SU-DHL-6 (cell line): ENCODE measurements at regions not wholly inside any gene's neighbourhood (a gene's known extent, or its start where the extent isn't known, plus 50 kb on each side); places are given as distances from the start of the nearest gene placed in this dataset.

Experiments used
- EZH2phosphoT487 ChIP-seq: fragments of 200-600 bp; sonication (generic), shearing (Covaris generic); conservative IDR thresholded peaks from 2 replicates; pipeline ENCODE4 v1.6.1; 2018; ENCODE audit warnings: mild to moderate bottlenecking, antibody characterized with exemption, low read length, moderate library complexity, mixed read lengths
- TF ChIP-seq, protein P1 (sequence below): fragments of 200-600 bp; sonication (generic); IDR thresholded peaks from one replicate; pipeline ENCODE4 v1.5.1; 2017; ENCODE audit warnings: antibody characterized with exemption, mild to moderate bottlenecking, low read length, moderate library complexity; ENCODE audit not compliant: insufficient read depth, poor library complexity, severe bottlenecking

DNA sequence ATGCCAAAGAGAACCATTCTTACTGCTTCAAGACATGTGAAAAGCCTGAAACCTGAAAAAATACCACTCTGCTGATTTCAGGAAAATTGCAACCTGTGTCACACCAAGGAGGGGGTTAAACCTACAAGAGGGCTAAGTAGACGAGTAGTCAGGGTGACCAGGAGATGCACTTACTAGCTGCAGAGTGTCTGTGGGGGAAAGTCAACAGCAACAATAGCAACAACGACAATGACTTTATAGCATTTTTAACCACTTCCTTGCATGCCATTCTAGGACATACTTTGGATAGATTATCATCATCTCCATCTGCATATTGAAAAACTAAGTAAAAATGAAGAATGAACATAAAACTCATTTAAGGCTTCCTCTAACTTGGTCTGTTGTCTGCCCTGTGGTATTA lies 902.7 kb downstream of the BCL11B start:
- TF ChIP-seq, protein P1, sequence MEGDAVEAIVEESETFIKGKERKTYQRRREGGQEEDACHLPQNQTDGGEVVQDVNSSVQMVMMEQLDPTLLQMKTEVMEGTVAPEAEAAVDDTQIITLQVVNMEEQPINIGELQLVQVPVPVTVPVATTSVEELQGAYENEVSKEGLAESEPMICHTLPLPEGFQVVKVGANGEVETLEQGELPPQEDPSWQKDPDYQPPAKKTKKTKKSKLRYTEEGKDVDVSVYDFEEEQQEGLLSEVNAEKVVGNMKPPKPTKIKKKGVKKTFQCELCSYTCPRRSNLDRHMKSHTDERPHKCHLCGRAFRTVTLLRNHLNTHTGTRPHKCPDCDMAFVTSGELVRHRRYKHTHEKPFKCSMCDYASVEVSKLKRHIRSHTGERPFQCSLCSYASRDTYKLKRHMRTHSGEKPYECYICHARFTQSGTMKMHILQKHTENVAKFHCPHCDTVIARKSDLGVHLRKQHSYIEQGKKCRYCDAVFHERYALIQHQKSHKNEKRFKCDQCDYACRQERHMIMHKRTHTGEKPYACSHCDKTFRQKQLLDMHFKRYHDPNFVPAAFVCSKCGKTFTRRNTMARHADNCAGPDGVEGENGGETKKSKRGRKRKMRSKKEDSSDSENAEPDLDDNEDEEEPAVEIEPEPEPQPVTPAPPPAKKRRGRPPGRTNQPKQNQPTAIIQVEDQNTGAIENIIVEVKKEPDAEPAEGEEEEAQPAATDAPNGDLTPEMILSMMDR, result no peak
- no peak for TF ChIP-seq EZH2phosphoT487
